NCI-H2107 treated with DMSO at 0.1 percent for 48 hours (cell line): ENCODE measurements at regions not wholly inside any gene's neighbourhood (a gene's known extent, or its start where the extent isn't known, plus 50 kb on each side); places are given as distances from the start of the nearest gene placed in this dataset.
"Not testable (repeated sequence)": the region's sequence is repeated elsewhere in the genome, so short reads cannot be mapped to it uniquely, and the experiment has no call there.

Source experiments
- DNase-seq: peaks from one replicate; lab custom pipeline; 2025; ENCODE audit not compliant: unreplicated experiment; lab: John Stamatoyannopoulos, UW

DNA sequence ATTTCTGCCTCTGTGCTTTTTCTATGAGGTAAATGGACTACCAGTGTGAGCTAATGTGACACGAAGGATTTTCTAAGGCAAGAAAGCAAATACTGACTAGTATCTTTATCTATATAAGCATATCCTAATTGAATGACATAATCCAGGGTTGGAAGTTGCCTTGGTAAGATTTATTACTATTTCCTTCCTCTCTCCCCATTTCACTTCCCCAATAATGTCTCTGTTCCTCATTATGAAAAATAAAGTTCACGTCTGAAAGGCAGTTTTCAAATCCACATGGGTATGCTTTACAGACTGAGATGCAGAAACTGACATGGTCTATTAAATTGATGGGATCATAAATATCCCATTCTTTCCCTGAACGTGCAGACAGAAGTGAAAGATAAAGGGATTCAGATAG is 86.0 kb downstream of the DTWD1 start:
- DNase-seq = no peak

DNA sequence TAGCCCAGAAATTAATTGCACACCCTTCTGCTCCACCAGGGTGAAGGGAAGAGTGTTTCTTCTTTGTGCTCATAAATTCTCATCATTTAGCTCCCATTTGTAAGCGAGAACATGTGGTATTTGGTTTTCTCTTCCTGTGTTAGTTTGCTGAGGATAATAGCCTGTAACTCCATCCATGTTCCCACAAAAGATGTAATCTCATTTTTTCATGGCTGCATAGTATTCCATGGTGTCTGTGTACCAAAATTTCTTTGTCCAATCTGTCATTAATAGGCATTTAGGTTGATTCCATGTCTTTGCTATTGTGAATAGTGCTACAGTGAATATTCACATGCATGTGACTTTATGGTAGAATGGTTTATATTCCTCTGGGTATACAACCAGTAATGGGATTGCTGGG is 86.8 kb downstream of the DTWD1 start:
- no peak for DNase-seq

DNA sequence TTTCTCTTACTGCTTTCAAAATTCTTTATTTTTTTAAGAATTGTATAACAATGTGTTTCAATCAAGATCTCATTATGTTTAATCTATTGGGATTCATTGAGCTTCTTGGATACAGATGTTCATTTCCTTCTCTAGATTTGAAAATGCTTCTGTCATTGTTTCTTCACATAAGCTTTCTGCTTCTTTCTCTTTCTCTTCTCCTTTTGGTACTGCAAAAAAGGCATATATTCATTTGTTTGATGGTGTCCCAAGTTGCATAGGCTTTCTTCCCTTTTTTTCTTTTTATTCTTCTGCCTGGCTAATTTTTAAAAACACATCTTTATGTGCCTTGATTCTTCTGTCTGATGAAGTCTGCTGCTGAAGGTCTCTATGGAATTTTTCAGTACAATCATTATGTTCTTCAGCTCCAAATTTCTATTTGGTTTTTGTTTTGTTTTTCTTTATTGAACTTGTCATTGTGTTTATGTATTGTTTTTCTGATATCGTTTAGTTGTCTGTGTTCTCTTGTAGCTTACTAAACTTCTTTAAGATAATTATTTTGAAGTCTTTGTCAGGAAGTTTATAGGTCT is 88.9 kb downstream of the DTWD1 start:
- no peak for DNase-seq

DNA sequence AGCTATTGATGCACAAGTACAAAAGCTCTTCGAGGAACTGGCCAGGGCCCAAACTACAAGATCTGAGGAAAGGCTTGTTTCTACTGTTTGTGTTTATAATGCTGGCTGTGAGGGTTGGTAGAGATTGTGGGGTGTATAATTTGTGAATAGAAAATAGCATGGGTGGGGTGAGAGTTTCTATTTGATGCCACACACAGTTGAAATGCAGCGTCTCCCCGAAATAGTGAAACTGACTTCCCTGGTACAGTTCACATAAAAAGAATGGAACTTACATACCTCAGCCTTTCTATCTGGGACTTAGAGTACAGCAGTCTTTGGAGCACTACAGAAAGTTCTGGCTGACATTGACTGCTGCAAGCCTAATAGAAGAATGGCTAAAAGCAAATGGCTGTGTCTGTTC is 91.3 kb downstream of the DTWD1 start:
- DNase-seq = no peak

DNA sequence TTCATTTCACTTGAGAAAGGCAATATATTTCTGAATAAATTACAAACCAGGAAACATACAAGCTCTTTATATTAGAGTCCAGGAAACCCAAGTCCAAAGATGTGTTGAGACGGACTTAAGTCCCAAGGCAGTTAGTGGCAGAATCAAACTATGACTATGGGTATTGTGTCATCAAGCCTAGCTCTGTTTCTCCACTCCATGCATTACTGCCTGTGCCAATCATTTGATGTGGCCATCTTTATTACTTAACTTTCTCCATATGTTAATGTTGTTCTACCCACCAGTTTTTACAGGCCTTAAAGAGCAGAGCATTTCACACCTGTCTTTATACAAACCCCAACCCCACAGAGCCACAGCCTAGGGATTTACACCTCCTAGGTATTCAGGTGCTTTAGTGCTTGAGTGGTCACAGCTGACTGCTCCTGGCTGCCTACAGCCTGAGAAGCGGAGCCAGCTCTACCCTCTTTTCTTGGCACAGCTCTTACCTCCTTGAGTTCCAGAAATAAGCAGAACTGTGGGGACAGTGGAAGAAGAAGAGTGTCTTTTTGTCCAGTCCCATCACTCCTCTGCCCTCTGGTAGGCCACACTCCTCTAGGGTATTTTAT is 92.1 kb downstream of the DTWD1 start:
- peak; percentile 60 for DNase-seq

DNA sequence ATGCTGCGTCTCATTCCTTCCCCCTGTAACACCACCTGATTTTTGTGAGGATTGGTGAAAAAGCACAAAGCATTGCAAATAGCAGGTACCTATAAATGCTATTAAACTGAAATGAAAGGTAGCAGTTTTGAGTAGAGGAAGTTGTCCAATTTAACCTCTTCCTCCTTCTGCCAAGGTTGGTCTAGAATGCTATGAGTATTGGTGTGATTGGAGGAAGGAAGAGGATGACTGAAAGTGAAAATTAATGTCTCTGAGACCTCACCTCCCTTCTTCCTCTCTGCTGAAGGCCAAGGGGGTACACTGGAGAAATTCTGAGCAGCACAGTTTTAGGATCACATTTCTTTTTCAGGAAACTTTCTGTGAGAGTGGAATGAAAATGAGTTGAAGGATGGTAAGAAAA is 94.4 kb downstream of the DTWD1 start:
- DNase-seq = no peak

DNA sequence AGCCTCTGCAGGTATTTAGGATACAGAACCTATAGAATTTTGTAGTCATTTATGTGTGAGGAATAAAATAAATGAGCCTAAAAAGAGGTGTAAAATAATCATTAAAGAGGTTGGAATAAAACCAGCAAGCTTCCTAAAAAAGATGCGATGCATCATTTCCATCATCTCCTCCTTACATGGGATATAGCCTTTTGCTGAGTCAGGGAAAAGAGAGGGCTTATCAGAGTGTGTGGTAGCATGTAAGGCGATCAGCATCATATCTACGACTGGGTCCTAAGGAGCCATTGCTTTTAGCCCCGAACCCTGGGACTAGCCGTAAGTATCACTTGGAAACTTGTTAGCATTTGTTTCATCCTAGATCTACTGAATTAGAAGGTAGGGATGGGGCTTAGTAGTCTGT is 94.9 kb downstream of the DTWD1 start:
- DNase-seq = no peak

DNA sequence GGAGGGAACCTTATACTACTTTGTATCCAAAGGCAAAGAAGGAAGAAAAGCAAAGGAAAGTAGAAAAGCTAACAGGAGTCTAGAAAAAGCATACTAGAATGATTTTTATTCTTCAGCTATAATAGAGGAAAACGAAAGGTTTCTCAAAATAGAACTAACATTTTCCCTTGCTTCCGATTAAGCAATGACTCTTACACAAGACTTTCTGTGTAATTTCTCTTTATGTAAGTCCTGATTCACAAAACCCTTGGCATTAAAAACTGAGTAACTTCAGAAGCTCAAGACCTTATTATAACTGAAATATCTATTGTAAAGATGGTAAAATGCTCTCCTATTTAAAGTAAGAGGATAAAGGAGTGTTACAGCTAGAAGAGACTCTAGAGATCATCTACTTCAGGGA is 97.4 kb downstream of the DTWD1 start:
- no peak for DNase-seq

DNA sequence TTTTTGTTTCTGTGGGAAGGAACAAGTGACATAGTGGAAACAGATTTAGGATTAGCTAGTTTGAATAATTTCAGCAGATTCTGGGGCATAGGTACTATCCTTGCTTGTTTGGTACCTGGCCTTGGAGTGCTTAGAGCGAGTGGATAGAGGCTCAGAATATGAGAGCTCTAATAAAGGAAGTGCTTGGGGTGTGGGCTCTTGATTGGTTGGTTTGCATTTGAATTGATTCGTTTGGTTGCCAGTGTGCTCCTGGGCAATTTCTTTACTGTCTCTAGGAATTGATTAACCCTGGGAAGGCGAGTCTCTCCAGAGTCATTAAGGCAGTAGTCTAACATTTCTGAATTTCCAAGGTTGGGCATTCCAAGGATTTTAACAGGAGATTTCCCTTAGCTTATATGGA is 98.0 kb downstream of the DTWD1 start:
- no peak for DNase-seq

DNA sequence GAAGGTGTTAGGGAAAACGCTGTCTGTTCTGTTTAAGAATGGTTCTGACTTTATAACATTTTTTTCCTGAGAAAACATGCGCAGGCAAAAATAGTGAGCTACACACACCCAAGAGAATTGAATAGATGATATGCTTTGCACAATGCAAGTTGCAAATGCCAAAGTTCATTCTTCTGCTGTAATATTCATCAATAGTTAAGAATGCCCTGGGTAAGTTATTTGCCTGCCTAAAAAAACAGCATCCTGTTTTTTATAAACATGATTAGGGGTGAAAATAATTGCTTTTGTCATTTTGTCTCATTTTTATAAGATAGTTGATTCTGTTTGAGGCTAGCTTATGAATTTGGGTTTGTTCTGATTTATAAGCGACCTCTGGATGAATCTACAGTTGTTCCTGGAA is 99.4 kb downstream of the DTWD1 start:
- no peak for DNase-seq

DNA sequence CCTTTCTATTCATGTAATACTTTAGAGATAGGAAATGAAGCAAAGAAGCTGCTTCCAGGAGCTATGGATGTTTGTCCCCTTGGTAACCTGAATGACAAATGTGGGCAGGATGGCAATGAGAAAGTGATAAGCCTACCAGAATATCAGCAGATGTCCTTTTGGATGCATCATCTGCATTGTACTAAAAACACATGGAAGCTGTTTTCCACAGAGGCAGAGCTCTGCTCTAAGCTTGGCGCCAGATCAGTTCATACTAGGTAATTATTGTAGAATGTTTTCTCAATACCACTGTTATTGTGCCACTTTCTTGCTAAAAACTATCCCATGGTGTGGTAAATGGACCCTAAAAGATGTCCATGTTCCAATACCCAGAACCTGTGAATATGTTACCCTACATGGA is 100.2 kb downstream of the DTWD1 start:
- no peak for DNase-seq

DNA sequence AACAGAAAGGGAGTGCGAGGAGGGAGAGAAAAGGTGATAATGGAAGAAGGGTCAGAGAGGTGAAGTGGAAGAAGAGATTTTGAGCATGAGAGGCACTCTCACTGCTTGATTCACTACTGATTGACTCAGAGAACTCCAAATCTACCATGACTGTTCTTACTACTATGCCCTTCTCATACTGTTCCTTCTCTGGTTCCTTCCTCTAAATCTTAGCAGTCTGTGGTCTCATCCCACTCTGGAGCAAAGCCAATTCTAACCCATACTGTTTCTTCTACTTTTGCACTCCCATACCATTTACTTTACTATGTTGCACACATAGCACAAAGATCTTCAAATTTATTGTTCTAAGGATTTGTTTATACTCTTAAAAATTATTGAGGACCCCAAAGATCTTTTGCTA is 100.8 kb downstream of the DTWD1 start:
- no peak for DNase-seq

DNA sequence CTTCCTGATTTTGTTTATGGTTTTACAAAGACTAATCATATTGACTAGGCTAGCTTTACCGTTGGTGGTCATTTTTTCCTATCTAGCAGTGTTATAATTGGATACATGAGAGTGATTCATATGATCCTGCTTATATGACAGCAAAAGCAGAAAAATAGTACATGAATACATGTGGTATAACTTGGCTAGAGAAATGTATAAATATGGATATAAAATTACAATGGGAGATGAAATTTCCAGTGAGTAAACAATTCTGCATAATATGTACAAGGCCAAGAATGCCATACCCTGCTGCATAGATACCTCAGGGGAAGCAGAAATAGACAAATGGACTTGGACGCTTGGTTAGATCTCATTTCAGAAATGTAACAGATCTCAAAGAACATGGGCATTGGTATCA is 103.1 kb downstream of the DTWD1 start:
- DNase-seq = no peak

DNA sequence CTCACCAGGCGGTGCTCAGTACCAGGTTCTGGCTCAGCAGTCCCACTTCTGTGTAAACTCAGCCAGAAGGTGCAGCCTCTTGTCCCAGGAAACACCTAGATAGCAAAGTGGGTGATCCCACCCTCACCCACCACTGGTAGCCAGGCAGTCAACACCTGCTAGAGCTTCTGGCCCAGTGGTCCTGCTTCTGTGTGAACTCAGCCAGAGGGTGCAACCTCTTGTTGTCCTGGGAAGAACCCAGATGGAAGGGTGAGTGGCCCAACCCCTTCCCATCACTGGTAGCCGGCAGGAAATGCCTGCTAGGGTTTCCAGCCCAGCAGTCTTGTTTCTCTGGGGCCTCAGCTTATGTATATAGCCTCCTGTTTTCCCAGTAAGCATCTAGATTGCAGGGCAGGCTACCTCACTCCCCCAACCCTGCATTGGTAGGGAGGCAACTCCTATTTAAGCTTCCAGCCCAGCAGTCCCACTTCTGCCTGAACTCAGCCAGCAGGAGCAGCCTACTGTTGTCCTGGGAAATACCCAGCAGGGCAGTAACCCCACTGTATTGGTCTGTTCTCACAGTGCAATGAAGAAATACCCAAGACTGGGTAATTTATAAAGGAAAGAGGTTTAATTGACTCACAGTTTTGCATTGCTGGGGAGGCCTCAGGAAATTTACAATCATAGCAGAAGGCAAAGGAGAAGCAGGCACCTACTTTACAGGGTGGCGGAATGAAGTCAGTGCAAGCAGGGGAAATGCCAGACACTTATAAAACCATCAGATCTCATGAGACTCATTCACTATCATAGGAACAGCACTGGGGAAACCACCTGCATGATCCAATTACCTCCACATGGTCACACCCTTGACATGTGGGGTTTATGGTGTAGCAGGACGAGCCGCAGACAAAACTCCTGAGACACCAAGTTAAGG is 110.6 kb downstream of the DTWD1 start:
- no peak for DNase-seq

DNA sequence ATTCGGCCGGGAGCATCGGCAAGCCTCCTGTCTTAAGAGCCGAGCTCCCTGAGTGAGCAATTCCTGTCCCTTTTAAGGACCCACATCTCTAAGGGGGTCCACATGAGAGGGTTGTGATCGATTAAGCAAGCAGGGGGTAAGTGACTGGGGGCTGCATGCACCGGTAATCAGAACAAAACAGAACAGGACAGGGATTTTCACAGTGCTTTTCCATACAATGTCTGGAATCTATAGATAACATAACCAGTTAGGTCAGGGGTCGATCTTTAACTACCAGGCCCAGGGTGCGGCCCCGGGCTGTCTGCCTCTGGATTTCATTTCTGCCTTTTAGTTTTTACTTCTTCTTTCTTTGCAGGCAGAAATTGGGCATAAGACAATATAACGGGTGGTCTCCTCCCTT is 111.3 kb downstream of the DTWD1 start:
- not testable (repeated sequence) for DNase-seq

DNA sequence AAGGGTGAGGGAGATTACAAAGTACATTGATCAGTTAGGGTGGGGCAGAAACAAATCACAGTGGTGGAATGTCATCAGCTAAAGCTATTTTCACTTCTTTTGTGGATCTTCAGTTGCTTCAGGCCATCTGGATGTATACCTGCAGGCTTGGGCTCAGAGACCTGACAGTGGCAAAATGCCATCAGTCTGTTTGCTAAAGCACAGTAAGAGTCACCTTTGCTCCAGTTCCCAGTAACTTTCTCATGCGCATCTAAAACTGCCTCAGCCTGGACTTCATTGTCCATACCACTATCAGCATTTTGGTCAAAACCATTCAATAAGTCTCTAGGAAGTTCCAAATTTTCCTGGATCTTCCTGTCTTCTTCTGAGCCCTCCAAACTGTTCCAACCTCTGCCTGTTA is 113.2 kb downstream of the DTWD1 start:
- not testable (repeated sequence) for DNase-seq

DNA sequence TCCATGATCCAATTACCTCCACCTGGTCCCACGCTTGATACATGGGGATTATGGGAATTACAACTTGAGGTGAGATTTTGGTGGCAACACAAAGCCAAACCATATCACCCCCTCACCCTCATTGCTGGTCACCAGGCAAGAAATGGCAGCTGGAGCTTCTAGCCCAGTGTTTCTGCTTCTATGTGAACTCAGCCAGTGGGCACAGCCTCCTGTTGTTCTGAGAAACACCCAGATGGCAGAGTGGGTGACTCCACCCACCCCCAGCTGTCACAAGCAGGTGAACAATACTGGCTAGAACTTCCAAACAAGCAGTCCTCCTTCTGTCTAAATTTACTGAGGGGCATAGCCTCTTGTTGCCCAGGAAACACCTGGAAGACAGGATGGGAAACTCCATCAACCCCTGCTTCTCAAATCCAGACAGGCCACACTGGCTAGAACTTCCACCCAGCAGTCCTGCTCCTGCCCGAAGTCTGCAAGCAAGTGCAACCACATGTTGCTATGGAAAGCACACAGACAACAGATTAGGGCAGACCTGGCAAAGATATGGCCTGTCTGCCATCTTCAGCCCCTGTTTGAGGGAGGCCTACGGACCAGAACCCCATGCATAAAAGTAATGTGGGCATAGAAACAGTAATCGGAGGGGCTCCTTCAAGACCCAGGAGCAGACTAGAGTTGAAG is 114.1 kb downstream of the DTWD1 start:
- DNase-seq = no peak

DNA sequence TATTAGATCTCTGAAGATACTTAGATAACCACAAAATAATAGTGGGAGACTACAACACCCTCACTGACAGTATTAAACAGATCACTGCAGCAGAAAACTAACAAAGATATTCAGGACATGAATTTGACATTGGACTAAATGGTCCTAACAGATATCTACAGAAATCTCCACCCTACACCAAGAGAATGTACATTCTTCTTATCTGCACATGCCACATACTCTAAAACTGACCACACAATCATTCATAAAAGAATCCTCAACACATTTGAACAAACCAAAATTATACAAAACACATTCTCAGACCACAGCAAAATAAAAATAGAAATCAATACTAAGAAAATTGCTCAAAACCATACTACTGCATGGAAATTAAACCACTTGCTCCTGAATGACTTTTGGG is 116.3 kb downstream of the DTWD1 start:
- DNase-seq = no peak

DNA sequence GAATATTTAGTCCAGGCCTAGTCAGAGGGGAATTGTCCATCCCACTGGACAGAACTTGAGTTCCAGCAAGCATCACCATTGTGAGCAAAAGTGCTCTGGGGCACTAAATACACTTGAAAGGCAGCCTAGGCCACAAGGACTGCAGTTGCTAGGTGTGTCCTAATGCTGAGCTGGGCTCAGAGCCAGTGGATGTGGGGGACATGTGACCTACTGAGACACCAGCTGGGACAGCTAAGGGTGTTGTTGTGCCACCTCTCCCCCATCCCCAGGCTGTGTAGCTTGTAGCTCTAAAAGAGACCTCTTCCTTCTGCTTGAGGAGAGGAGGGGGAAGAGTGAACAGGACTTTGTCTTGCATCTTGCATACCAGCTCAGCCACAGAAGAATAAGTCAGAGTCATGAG is 120.9 kb downstream of the DTWD1 start:
- DNase-seq = no peak

DNA sequence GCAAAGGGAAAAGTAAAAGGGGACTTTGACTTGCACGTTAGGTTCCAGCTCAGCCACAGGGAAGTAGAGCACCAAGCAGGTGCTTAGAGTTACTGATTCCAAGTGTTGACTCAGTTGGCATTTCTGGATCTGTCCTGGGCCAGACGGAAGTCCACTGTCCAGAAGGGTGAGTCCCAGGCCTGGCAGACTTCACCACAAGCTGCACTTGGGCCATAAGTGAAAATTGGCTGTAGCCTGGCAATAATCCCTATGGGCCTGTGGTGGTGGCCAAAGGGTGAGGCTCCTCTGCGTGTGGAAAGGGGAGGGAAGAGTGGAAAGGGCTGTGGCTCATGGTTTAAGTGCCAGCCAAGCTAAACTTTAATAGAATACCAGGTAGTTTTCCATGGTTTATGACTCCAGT is 121.5 kb downstream of the DTWD1 start:
- no peak for DNase-seq

DNA sequence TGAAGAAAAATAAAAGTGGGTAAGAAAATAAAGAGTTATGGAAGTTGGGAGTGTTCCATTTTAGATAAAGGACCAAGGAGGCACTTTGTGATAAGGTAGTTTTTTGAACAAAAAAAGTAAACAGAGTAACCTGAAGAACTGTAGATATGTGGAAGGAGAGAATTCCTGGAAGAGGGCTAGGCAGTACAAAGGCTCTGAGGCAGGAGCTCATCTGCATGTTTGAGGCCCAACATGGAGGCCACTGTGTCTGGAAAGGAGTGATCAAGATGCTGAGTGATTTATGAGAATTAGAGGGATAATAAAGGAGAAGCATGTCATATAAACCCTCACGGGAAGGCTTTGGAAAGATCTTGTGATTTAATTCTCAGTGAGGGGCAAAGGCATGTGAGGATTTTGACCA is 126.5 kb downstream of the DTWD1 start:
- no peak for DNase-seq

DNA sequence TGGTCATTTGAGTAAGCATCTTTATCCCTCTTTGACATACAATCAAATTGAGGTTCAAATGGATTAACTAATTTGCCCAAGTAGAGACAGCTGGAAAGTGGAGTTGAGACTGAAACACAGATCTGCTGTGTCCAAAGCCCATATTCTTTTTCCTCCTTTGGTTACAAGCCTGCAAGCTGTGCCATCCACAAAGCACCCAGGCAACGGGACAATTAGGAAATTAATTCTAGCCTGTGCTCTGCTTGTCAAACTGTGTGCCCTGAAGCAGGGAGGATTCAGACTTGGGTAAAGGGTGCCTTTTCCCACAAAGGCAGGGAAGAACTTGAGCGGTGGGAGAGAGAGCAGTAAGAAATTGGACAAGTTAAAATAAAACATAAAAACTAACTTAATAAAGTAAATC is 127.9 kb downstream of the DTWD1 start:
- DNase-seq = no peak
